SK-N-SH (cell line): ENCODE measurements at regions not wholly inside any gene's neighbourhood (a gene's known extent, or its start where the extent isn't known, plus 50 kb on each side); places are given as distances from the start of the nearest gene placed in this dataset.

ENCODE experiments used
- CTCF ChIA-PET: fragments of 300-600, 350-600 bp; formaldehyde crosslinking; extraction: SDS; loops from one replicate; lab custom pipeline; 2021; lab: Yijun Ruan, JAX
- POLR2A ChIA-PET: fragments of 350-600 bp; sonication (Branson Sonifier 250); formaldehyde crosslinking; extraction: SDS; loops from one replicate; lab custom pipeline; 2020; ENCODE audit warnings: antibody characterized with exemption, inconsistent platforms; lab: Yijun Ruan, JAX
- DNase-seq: peaks from one replicate; pipeline ENCODE4 v3.0.0; 2012
- H2AFZ ChIP-seq: fragments of 200-600 bp; sonication (generic); 2 replicates; pipeline ENCODE4 v1.8.1; 2016; ENCODE audit warnings: antibody characterized with exemption, mild to moderate bottlenecking, low read depth
- H3F3A ChIP-seq: fragments of 200-600 bp; sonication (generic); replicated peaks from 2 replicates; pipeline ENCODE3; 2016; ENCODE audit warnings: antibody characterized with exemption, mild to moderate bottlenecking; ENCODE audit not compliant: insufficient read depth
- H3K27ac ChIP-seq, 2 experiments: fragments of 200-500 bp in 1 of 2; fragments of 200-600 bp in 1 of 2; sonication (Bioruptor generic) in 1 of 2; sonication (generic), shearing (Covaris generic) in 1 of 2; 2 replicates each; pipeline versions ENCODE4 v1.5.1 to v1.6.1; 2014 to 2016; ENCODE audit warnings: low read depth in 2 of 2, inconsistent platforms in 1 of 2, low read length in 1 of 2, mild to moderate bottlenecking in 1 of 2, mixed read lengths in 1 of 2
- H3K27me3 ChIP-seq: fragments of 200-600 bp; sonication (generic), shearing (Covaris generic); 2 replicates; pipeline ENCODE4 v1.6.1; 2016; ENCODE audit warnings: mixed run types; ENCODE audit not compliant: insufficient read depth
- H3K36me3 ChIP-seq, 2 experiments: fragments of 200-500 bp in 1 of 2; fragments of 200-600 bp in 1 of 2; sonication (Bioruptor generic) in 1 of 2; sonication (generic) in 1 of 2; replicated peaks in 1 of 2; 2 replicates each; pipeline versions ENCODE3 to v1.5.1; 2014 to 2016; ENCODE audit warnings: low read length in 1 of 2, mild to moderate bottlenecking in 1 of 2; ENCODE audit not compliant: insufficient read depth in 2 of 2, control insufficient read depth in 1 of 2
- H3K4me1 ChIP-seq, 2 experiments: fragments of 200-500 bp in 1 of 2; fragments of 200-600 bp in 1 of 2; sonication (Bioruptor generic) in 1 of 2; sonication (generic), shearing (Covaris generic) in 1 of 2; 2 replicates each; pipeline versions ENCODE4 v1.5.1 to v1.6.1; 2014 to 2016; ENCODE audit warnings: low read depth in 1 of 2, low read length in 1 of 2, mixed run types in 1 of 2; ENCODE audit not compliant: insufficient read depth in 2 of 2, control insufficient read depth in 1 of 2
- H3K4me2 ChIP-seq: fragments of 200-600 bp; sonication (generic), shearing (Covaris generic); 2 replicates; pipeline ENCODE4 v1.6.1; 2017; ENCODE audit warnings: mixed run types
- H3K4me3 ChIP-seq, 2 experiments: fragments of 200-500 bp in 1 of 2; fragments of 200-600 bp in 1 of 2; sonication (Bioruptor generic) in 1 of 2; sonication (generic), shearing (Covaris generic) in 1 of 2; 2 replicates each; pipeline versions ENCODE4 v1.5.1 to v1.8.1; 2014 to 2016; ENCODE audit warnings: low read depth in 2 of 2, inconsistent platforms in 1 of 2, low read length in 1 of 2, mild to moderate bottlenecking in 1 of 2, mixed read lengths in 1 of 2, moderate library complexity in 1 of 2
- H3K79me2 ChIP-seq: fragments of 200-600 bp; sonication (generic); 2 replicates; pipeline ENCODE4 v1.8.1; 2017; ENCODE audit warnings: mild to moderate bottlenecking; ENCODE audit not compliant: insufficient read depth
- H3K9ac ChIP-seq: fragments of 200-600 bp; sonication (generic); 2 replicates; pipeline ENCODE4 v1.6.1; 2017; ENCODE audit warnings: mixed run types
- H3K9me2 ChIP-seq: fragments of 200-600 bp; sonication (generic); 2 replicates; pipeline ENCODE4 v1.6.1; 2017; ENCODE audit warnings: mixed run types
- H3K9me3 ChIP-seq: fragments of 200-600 bp; sonication (generic); 2 replicates; pipeline ENCODE4 v1.6.1; 2017; ENCODE audit warnings: mixed run types, mild to moderate bottlenecking, moderate library complexity
- H4K20me1 ChIP-seq: fragments of 200-600 bp; sonication (generic); 2 replicates; pipeline ENCODE4 v1.6.1; 2017; ENCODE audit warnings: mild to moderate bottlenecking, mixed run types; ENCODE audit not compliant: insufficient read depth
- ELF1 ChIP-seq: IDR thresholded peaks from 2 replicates; pipeline ENCODE4 v1.4.0; 2012
- EZH2phosphoT487 ChIP-seq: fragments of 200-600 bp; sonication (generic); IDR thresholded peaks from 2 replicates; pipeline ENCODE4 v1.6.1; 2017; ENCODE audit warnings: low read depth, mixed run types, mild to moderate bottlenecking, antibody characterized with exemption, moderate library complexity, borderline replicate concordance
- FOXM1 ChIP-seq: IDR thresholded peaks from 2 replicates; pipeline ENCODE4 v1.4.0; 2012; ENCODE audit warnings: low read depth, mild to moderate bottlenecking
- GABPA ChIP-seq: IDR thresholded peaks from 2 replicates; pipeline ENCODE4 v1.4.0; 2012; ENCODE audit warnings: low read depth, mild to moderate bottlenecking
- MXI1 ChIP-seq: IDR thresholded peaks from 2 replicates; pipeline ENCODE4 v1.6.1; 2012; ENCODE audit warnings: mild to moderate bottlenecking, low read depth, low read length, improper control_type of control experiment
- POLR2AphosphoS5 ChIP-seq: IDR thresholded peaks from 2 replicates; pipeline ENCODE4 v1.6.1; 2012; ENCODE audit warnings: low read depth, low read length
- RCOR1 ChIP-seq: fragments of 150-350 bp; IDR thresholded peaks from 2 replicates; pipeline ENCODE4 v1.6.1; 2017; ENCODE audit warnings: antibody characterized with exemption, low read length
- REST ChIP-seq: IDR thresholded peaks from 2 replicates; pipeline ENCODE4 v1.6.1; 2012; ENCODE audit warnings: mild to moderate bottlenecking, low read depth, low read length, moderate library complexity
- RFX5 ChIP-seq: IDR thresholded peaks from 2 replicates; pipeline ENCODE4 v1.6.1; 2012; ENCODE audit warnings: mild to moderate bottlenecking, improper control_type of control experiment, low read length
- RXRA ChIP-seq: IDR thresholded peaks from 2 replicates; pipeline ENCODE4 v1.4.0; 2012; ENCODE audit warnings: low read depth, mild to moderate bottlenecking, borderline replicate concordance
- SIN3A ChIP-seq: IDR thresholded peaks from 2 replicates; pipeline ENCODE4 v1.6.1; 2012; ENCODE audit warnings: low read depth, mild to moderate bottlenecking, low read length, moderate library complexity, borderline replicate concordance
- TAF1 ChIP-seq: IDR thresholded peaks from 2 replicates; pipeline ENCODE4 v1.6.1; 2012; ENCODE audit warnings: low read depth, mild to moderate bottlenecking, low read length, moderate library complexity, borderline replicate concordance
- USF1 ChIP-seq: IDR thresholded peaks from 2 replicates; pipeline ENCODE4 v1.4.0; 2012; ENCODE audit warnings: low read depth, borderline replicate concordance
- WGBS: methylation state at CpG from one replicate; pipeline ENCODE4 v1.1.6; 2017; ENCODE audit warnings: low lambda C conversion rate; 5-methylcytosine and 5-hydroxymethylcytosine counted together
- TF ChIP-seq, protein P1 (sequence below): IDR thresholded peaks from 2 replicates; pipeline ENCODE4 v1.4.0; 2012; ENCODE audit warnings: low read depth, borderline replicate concordance
- TF ChIP-seq, protein P2 (sequence below): fragments of 150-350 bp; IDR thresholded peaks from 2 replicates; pipeline ENCODE4 v1.6.1; 2017; ENCODE audit warnings: antibody characterized with exemption, low read length, low read depth, borderline replicate concordance

GRCh38 chr17:70317421-70317820 lies 148.1 kb downstream of the KCNJ2 start:
- no peaks in the 10 kb centered on the region for H4K20me1 ChIP-seq
- WGBS: 58% methylated on average over 1 of the region's 1 CpG
- H2AFZ ChIP-seq: no peak overlapping the region
- H3K9ac ChIP-seq: no peak overlapping the region
- no peaks in the 10 kb centered on the region for H3K36me3 ChIP-seq
- H3K4me3 ChIP-seq: no peak overlapping the region
- no peaks in the 10 kb centered on the region for H3K9me3 ChIP-seq
- ChIA-PET CTCF (no interaction called here), POLR2A (no interaction called here)
- peaks cover 0 to 16% of the 10 kb centered on the region in 2 experiments; a peak in 2 of 4 replicates for H3K4me1 ChIP-seq
- H3K4me2 ChIP-seq: no peak overlapping the region
- TF ChIP-seq MXI1 (no peak), GABPA (no peak), TAF1 (no peak), RFX5 (no peak), ELF1 (no peak), RCOR1 (no peak), FOXM1 (no peak), REST (no peak), SIN3A (no peak), POLR2AphosphoS5 (no peak), RXRA (no peak), EZH2phosphoT487 (no peak), USF1 (no peak)
- TF ChIP-seq, protein P1, sequence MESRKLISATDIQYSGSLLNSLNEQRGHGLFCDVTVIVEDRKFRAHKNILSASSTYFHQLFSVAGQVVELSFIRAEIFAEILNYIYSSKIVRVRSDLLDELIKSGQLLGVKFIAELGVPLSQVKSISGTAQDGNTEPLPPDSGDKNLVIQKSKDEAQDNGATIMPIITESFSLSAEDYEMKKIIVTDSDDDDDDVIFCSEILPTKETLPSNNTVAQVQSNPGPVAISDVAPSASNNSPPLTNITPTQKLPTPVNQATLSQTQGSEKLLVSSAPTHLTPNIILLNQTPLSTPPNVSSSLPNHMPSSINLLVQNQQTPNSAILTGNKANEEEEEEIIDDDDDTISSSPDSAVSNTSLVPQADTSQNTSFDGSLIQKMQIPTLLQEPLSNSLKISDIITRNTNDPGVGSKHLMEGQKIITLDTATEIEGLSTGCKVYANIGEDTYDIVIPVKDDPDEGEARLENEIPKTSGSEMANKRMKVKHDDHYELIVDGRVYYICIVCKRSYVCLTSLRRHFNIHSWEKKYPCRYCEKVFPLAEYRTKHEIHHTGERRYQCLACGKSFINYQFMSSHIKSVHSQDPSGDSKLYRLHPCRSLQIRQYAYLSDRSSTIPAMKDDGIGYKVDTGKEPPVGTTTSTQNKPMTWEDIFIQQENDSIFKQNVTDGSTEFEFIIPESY: no peak
- TF ChIP-seq, protein P2, sequence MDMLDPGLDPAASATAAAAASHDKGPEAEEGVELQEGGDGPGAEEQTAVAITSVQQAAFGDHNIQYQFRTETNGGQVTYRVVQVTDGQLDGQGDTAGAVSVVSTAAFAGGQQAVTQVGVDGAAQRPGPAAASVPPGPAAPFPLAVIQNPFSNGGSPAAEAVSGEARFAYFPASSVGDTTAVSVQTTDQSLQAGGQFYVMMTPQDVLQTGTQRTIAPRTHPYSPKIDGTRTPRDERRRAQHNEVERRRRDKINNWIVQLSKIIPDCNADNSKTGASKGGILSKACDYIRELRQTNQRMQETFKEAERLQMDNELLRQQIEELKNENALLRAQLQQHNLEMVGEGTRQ: no peak
- H3K27me3 ChIP-seq: no peaks in the 10 kb centered on the region
- DNase-seq: no peak
- H3F3A ChIP-seq: no peaks in the 10 kb centered on the region
- H3K27ac ChIP-seq: no peak overlapping the region
- no peaks in the 10 kb centered on the region for H3K9me2 ChIP-seq
- no peaks in the 10 kb centered on the region for H3K79me2 ChIP-seq
